AG10803 (cell line): ENCODE measurements at regions not wholly inside any gene's neighbourhood (a gene's known extent, or its start where the extent isn't known, plus 50 kb on each side); places are given as distances from the start of the nearest gene placed in this dataset.

Experiments
- DNase-seq: peaks from one replicate; pipeline ENCODE4 v3.0.0; 2010; ENCODE audit warnings: low read depth
- H3K4me3 ChIP-seq: 2 replicates; pipeline ENCODE4 v1.5.1; 2011; ENCODE audit warnings: mild to moderate bottlenecking, low read length, control low read depth
- TF ChIP-seq, protein P1 (sequence below): conservative IDR thresholded peaks from 2 replicates; pipeline ENCODE4 v1.5.1; 2011; ENCODE audit warnings: mild to moderate bottlenecking, low read length, control low read depth, inconsistent platforms

DNA sequence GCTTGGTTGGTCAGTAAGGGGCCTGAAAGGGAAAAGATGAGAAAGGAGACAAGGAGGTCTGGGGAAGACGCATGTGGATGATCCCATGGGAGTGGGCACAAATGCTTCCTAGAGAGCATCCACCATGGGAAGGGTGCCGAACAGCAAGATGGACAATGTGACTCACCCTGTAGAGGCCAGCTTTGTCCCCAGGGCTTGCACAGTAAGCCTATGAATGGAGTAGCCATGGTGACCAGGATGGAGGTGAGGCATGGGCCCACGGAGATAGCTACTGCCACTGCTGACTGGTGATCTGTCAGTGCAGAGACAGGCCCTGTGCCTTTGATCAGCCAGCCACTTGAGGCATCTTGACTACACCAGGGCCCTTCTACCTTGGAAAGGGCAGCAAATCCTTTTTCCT is 172.6 kb downstream of the HAUS1 start:
- DNase-seq: no peak
- TF ChIP-seq, protein P1, sequence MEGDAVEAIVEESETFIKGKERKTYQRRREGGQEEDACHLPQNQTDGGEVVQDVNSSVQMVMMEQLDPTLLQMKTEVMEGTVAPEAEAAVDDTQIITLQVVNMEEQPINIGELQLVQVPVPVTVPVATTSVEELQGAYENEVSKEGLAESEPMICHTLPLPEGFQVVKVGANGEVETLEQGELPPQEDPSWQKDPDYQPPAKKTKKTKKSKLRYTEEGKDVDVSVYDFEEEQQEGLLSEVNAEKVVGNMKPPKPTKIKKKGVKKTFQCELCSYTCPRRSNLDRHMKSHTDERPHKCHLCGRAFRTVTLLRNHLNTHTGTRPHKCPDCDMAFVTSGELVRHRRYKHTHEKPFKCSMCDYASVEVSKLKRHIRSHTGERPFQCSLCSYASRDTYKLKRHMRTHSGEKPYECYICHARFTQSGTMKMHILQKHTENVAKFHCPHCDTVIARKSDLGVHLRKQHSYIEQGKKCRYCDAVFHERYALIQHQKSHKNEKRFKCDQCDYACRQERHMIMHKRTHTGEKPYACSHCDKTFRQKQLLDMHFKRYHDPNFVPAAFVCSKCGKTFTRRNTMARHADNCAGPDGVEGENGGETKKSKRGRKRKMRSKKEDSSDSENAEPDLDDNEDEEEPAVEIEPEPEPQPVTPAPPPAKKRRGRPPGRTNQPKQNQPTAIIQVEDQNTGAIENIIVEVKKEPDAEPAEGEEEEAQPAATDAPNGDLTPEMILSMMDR: no peak
- H3K4me3 ChIP-seq: no peak overlapping the region

DNA sequence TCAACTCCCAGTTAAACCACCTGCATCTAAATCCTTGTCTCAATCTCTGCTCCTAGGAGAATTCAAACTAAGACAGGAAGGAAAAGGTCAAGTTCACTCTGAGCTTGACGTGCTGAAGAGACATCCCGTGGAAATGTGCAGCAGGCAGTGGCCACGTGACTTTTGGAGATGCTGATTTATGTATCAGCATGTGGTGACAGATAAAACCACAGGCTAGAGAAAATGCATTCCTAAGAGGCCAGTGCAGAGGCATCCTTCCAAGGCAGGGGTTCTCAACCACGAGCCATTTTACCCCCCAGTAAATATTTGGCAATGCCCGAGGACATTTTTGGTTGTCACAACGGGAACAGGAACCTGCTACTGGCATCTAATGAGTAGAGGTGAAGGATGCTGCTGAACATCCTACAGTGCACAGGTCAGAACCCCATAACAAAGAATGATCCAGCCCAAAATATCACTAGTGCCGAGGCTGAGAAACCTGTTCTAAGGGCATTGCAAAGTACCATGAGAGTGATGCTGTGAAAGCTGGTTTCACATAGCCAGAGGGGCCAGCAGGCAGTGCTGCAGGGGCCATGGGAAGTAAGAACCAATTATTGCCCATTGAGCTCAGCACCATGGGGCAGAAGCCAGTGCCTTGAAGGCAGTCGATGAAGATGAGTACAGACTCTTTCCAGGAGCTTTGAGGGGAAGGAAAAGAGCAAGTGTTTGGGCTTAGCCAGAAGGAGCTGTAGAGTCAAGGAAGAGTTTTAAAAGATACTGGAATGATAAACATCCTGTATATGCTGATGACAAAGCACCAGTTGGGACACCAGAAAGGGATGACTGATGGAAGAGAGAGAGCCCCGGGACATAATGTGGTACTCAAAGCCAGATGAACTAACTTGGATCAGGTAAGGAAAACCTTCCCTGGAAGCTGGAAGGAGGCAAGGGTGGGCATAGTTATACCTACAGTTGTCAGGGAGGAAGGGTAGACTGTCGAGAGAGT is 174.6 kb downstream of the HAUS1 start:
- no peak overlapping the region for H3K4me3 ChIP-seq
- TF ChIP-seq, protein P1: no peak
- DNase-seq: peak; percentile 77

DNA sequence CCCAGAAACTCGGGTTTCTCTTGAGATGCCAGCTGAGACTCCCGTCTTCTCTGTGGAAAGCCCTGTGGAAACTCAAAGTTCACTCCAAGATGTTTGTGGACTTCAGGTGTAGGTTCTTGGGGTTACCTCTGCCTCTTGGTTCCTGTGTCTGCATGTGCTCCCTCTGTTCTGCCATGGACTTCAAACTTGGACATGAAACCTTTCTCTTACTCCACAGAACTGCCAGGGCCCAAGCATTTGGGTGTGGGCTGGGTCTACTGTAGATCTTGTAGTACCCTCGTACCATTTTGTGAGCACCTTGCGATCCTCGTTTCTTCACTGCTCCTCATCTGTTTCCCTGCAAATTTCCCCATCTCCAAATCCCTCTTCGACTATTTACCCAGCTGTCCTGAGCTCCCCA is 175.5 kb downstream of the HAUS1 start:
- TF ChIP-seq, protein P1: no peak
- H3K4me3 ChIP-seq: no peak overlapping the region
- DNase-seq: no peak

DNA sequence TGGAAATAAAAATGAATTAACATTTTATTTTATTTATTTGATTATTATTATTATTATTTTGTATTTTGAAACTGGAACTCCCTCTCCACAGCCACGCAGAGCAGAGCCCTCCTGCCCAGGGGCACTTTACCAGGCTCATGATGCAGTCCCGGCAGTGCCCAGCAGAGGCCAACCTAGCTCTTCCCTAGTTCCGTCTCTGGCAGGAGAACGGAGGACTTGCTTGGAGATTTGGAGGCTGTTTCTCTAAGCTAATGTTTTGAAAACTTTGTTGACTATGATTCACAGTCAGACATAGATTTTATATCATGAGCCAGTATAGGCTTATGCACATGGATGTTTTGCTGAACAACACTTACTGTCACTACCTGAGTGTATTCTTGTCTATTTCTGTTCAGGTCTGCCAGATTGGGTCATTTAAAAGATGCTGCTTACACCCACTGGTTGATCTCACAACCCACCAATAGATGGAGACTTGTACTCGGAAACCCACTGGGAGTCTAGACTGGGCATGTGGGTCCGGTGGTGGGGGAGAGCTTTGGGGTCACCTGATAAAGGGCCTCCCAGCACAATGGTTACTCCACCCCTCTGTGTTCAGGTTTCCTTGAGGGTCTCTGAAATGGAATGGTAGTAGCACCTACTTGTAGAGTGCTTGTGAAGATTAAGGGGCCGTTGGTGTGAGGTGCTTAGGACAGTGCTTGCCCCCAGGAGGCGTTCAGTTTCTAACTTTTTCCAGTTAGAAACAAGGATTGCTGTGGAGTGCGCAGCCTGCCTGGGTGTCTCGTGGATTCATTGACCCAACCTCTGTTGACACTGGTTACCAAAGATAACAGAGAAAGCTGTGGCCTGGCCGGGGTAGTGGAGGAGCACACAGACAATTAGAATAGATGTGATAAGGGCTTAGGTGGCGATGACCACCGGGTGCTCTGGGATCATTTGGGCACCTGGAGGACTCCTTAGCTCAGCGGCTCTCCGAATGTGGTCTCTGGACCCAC is 177.3 kb downstream of the HAUS1 start:
- peak; percentile 75 for DNase-seq
- H3K4me3 ChIP-seq: no peak overlapping the region
- TF ChIP-seq, protein P1: peak; percentile 93

DNA sequence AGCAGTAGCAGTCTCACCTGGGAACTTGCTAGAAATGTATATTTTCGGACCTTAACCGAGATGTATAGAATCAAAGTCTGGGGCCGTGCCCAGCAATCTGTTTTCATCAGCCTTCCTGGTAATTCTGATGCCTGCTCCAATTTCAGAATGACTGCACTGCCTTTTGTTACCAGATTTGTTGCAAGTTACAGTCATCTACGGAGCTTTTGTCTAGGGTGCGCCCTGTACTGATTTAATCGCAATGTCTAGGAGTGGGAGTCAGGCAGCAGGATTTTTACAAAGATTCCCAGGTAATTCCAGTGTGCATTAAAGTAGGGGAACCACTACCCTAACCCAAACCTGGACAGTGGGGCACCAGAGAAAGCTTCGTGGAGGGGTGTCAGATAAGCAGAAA is 178.0 kb downstream of the HAUS1 start:
- no peak for DNase-seq
- TF ChIP-seq, protein P1: no peak
- no peak overlapping the region for H3K4me3 ChIP-seq

DNA sequence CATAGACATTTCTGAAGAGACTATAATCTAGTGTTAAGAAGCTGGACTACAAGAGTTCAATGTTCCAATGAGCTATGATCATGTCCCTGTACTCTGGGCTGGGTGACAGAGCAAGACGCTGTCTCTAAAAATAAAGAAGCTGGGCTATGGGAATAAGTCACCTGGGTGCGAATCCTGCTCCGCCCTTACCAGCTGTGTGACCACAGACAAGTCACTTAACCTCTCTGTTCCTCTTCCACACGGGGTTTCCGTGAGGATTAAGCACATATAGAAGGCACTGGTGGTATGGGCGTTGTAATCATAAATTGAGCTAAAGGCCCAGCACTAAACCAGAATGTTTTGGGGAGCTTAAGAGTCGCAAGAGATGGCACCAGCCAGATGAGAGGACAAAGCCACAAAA is 178.5 kb downstream of the HAUS1 start:
- TF ChIP-seq, protein P1: no peak
- H3K4me3 ChIP-seq: no peak overlapping the region
- DNase-seq: no peak
